HEK293T (cell line): ENCODE measurements at regions not wholly inside any gene's neighbourhood (a gene's known extent, or its start where the extent isn't known, plus 50 kb on each side); places are given as distances from the start of the nearest gene placed in this dataset.

Experiments
- CTCF ChIA-PET: fragments of 350-600 bp; formaldehyde crosslinking; extraction: SDS; loops from one replicate; lab custom pipeline; 2021; ENCODE audit warnings: antibody characterized with exemption, inconsistent platforms; lab: Yijun Ruan, JAX
- POLR2A ChIA-PET: fragments of 350-600 bp; formaldehyde crosslinking; extraction: SDS; loops from one replicate; lab custom pipeline; 2020; ENCODE audit warnings: antibody characterized with exemption, inconsistent platforms; lab: Yijun Ruan, JAX
- DNase-seq: peaks from one replicate; pipeline ENCODE4 v3.0.0; 2012; ENCODE audit warnings: mixed read lengths; ENCODE audit errors: extremely low spot score
- ARNT ChIP-seq: fragments of 450-650 bp; IDR thresholded peaks from 2 replicates; pipeline ENCODE4 v1.6.1; 2017; ENCODE audit warnings: mild to moderate bottlenecking
- BHLHE40 ChIP-seq: fragments of 450-650 bp; IDR thresholded peaks from 2 replicates; pipeline ENCODE4 v1.6.1; 2016; ENCODE audit warnings: mild to moderate bottlenecking, moderate library complexity, borderline replicate concordance
- CTBP1 ChIP-seq: fragments of 450-650 bp; IDR thresholded peaks from 2 replicates; pipeline ENCODE4 v1.6.1; 2016; ENCODE audit warnings: borderline replicate concordance
- ELF4 ChIP-seq: fragments of 450-650 bp; IDR thresholded peaks from 2 replicates; pipeline ENCODE4 v1.6.1; 2017; ENCODE audit warnings: antibody characterized with exemption
- FOXA1 ChIP-seq: fragments of 450-650 bp; IDR thresholded peaks from 2 replicates; pipeline ENCODE4 v1.6.1; 2016; ENCODE audit warnings: mild to moderate bottlenecking
- FOXK2 ChIP-seq: fragments of 450-650 bp; IDR thresholded peaks from 2 replicates; pipeline ENCODE4 v1.6.1; 2016; ENCODE audit warnings: mild to moderate bottlenecking
- FOXM1 ChIP-seq: fragments of 450-650 bp; IDR thresholded peaks from 2 replicates; pipeline ENCODE4 v1.6.1; 2017; ENCODE audit warnings: mild to moderate bottlenecking, borderline replicate concordance
- HDGF ChIP-seq: fragments of 450-650 bp; IDR thresholded peaks from 2 replicates; pipeline ENCODE4 v1.6.1; 2017; ENCODE audit warnings: antibody characterized with exemption, borderline replicate concordance
- L3MBTL2 ChIP-seq: fragments of 450-650 bp; conservative IDR thresholded peaks from 2 replicates; pipeline ENCODE4 v1.6.1; 2016; ENCODE audit warnings: mild to moderate bottlenecking
- LEF1 ChIP-seq: fragments of 450-650 bp; IDR thresholded peaks from 2 replicates; pipeline ENCODE4 v1.6.1; 2017; ENCODE audit warnings: mild to moderate bottlenecking, borderline replicate concordance
- NFRKB ChIP-seq: fragments of 450-650 bp; IDR thresholded peaks from 2 replicates; pipeline ENCODE4 v1.6.1; 2016; ENCODE audit warnings: mild to moderate bottlenecking, moderate library complexity
- PKNOX1 ChIP-seq: fragments of 450-650 bp; IDR thresholded peaks from 2 replicates; pipeline ENCODE4 v1.6.1; 2016
- SP1 ChIP-seq: fragments of 450-650 bp; IDR thresholded peaks from 2 replicates; pipeline ENCODE4 v1.6.1; 2017
- SUZ12 ChIP-seq: fragments of 450-650 bp; IDR thresholded peaks from 2 replicates; pipeline ENCODE4 v1.6.1; 2016; ENCODE audit warnings: mild to moderate bottlenecking
- TARDBP ChIP-seq: fragments of 450-650 bp; IDR thresholded peaks from 2 replicates; pipeline ENCODE4 v1.6.1; 2016
- ZNF384 ChIP-seq: fragments of 450-650 bp; IDR thresholded peaks from 2 replicates; pipeline ENCODE4 v1.6.1; 2016

- no peak for DNase-seq
- POLR2A ChIA-PET, result no interaction called here
- CTCF ChIA-PET, result no interaction called here
- no peak for TF ChIP-seq SP1
- TF ChIP-seq HDGF, result no peak
- no peak for TF ChIP-seq FOXK2
- no peak for TF ChIP-seq FOXA1
- no peak for TF ChIP-seq BHLHE40
- TF ChIP-seq LEF1, result no peak
- no peak for TF ChIP-seq ZNF384
These were observed 599.8 kb upstream of the USP24 start for GRCh38 chr1:55814967-55815366.

GRCh38 chr1:55813618-55814017 lies 598.5 kb upstream of the USP24 start:
- TF ChIP-seq FOXM1 (no peak), TARDBP (no peak), BHLHE40 (no peak), ELF4 (no peak), PKNOX1 (no peak), HDGF (no peak), SP1 (no peak), LEF1 (no peak), NFRKB (no peak), SUZ12 (no peak), FOXA1 (no peak), ZNF384 (no peak)
- POLR2A ChIA-PET, result no interaction called here
- CTCF ChIA-PET, result interaction anchor here (0.6 to 1.2 kb wide), 2 partner anchors 30 to 438 kb away, joined by 3 read pairs; no protein-coding TSS in a partner anchor
- DNase-seq, result no peak

- CTCF ChIA-PET, result no interaction called here
- TF ChIP-seq NFRKB, result no peak
- no peak for TF ChIP-seq FOXK2
- TF ChIP-seq ARNT, result no peak
- no peak for TF ChIP-seq ZNF384
- no peak for TF ChIP-seq FOXA1
- TF ChIP-seq L3MBTL2, result no peak
- TF ChIP-seq HDGF, result no peak
- POLR2A ChIA-PET, result no interaction called here
- no peak for DNase-seq
These were observed 597.1 kb upstream of the USP24 start for GRCh38 chr1:55812281-55812680.

- ChIA-PET POLR2A (no interaction called here), CTCF (no interaction called here)
- TF ChIP-seq ELF4, result no peak
- TF ChIP-seq HDGF, result no peak
- no peak for TF ChIP-seq SUZ12
- no peak for TF ChIP-seq BHLHE40
- TF ChIP-seq FOXK2, result no peak
- TF ChIP-seq SP1, result no peak
- no peak for TF ChIP-seq LEF1
- TF ChIP-seq L3MBTL2, result no peak
- no peak for TF ChIP-seq TARDBP
- no peak for TF ChIP-seq ZNF384
- no peak for TF ChIP-seq FOXA1
- TF ChIP-seq CTBP1, result no peak
- TF ChIP-seq ARNT, result no peak
- no peak for TF ChIP-seq PKNOX1
- TF ChIP-seq NFRKB, result no peak
- no peak for TF ChIP-seq FOXM1
- no peak for DNase-seq
These were observed 593.1 kb upstream of the USP24 start for GRCh38 chr1:55808263-55808662.

- no peak for TF ChIP-seq FOXM1
- no peak for TF ChIP-seq TARDBP
- no peak for TF ChIP-seq SP1
- TF ChIP-seq PKNOX1, result no peak
- ChIA-PET CTCF (no interaction called here), POLR2A (no interaction called here)
- DNase-seq, result no peak
These were observed 588.3 kb upstream of the USP24 start for GRCh38 chr1:55803429-55803828.

GRCh38 chr1:55801481-55801880 lies 586.3 kb upstream of the USP24 start:
- TF ChIP-seq ELF4 (no peak), FOXA1 (no peak), ZNF384 (no peak), BHLHE40 (no peak)
- DNase-seq, result no peak
- CTCF ChIA-PET, result interaction anchor here (0.7 kb wide), 1 partner anchor 73 kb away, joined by 3 read pairs; no protein-coding TSS in a partner anchor
- POLR2A ChIA-PET, result no interaction called here

- TF ChIP-seq FOXM1 (no peak), ZNF384 (no peak), TARDBP (no peak), FOXA1 (no peak), BHLHE40 (no peak), NFRKB (no peak), FOXK2 (no peak)
These were observed 585.3 kb upstream of the USP24 start for GRCh38 chr1:55800503-55800902.

More at GRCh38 chr1:55800503-55800902, 585.3 kb upstream of the USP24 start:
- POLR2A ChIA-PET, result no interaction called here
- CTCF ChIA-PET, result no interaction called here
- no peak for DNase-seq
